Activated T-cell treated with anti-CD3 and anti-CD28 coated beads, Interleukin-2, amount 50 U/mL, for 72 hours (primary cell): ENCODE measurements at regions not wholly inside any gene's neighbourhood (a gene's known extent, or its start where the extent isn't known, plus 50 kb on each side); places are given as distances from the start of the nearest gene placed in this dataset.

ENCODE experiments used
- ATAC-seq, 2 donors: fragments of 150-1000 bp; cut with Tn5 transposase; replicated peaks in 1 of 2; 2 replicates each; pipeline ENCODE4 v1.10.0; 2021; ENCODE audit warnings: moderate library complexity in 2 of 2, mild to moderate bottlenecking in 1 of 2
- DNase-seq, 2 donors: peaks; one replicate each; pipeline ENCODE4 v3.0.0; 2021 to 2022; ENCODE audit warnings: mixed read lengths in 1 of 2
- H3K27ac Mint-ChIP-seq: one replicate; pipeline ENCODE4 v1.8.0; 2022; ENCODE audit warnings: mild to moderate bottlenecking, moderate library complexity, mixed read lengths
- H3K27me3 Mint-ChIP-seq: one replicate; pipeline ENCODE4 v1.8.0; 2022; ENCODE audit warnings: low read depth, mixed read lengths
- H3K36me3 Mint-ChIP-seq, 2 donors: one replicate each; pipeline ENCODE4 v1.8.0; 2022; ENCODE audit warnings: mixed read lengths in 2 of 2, mild to moderate bottlenecking in 1 of 2; ENCODE audit not compliant: insufficient read depth in 2 of 2
- H3K4me1 Mint-ChIP-seq: one replicate; pipeline ENCODE4 v1.8.0; 2022; ENCODE audit warnings: low read depth, mixed read lengths
- H3K4me3 Mint-ChIP-seq, 2 donors: one replicate each; pipeline ENCODE4 v1.8.0; 2022; ENCODE audit warnings: mild to moderate bottlenecking in 2 of 2, mixed read lengths in 2 of 2, moderate library complexity in 2 of 2
- H3K9me3 Mint-ChIP-seq, 2 donors: one replicate each; pipeline ENCODE4 v1.8.0; 2022; ENCODE audit warnings: mixed read lengths in 2 of 2

- H3K9me3 Mint-ChIP-seq: no peaks in the 10 kb centered on the region
- no peaks in the 10 kb centered on the region for H3K36me3 Mint-ChIP-seq
- DNase-seq: no peak
- no peak for ATAC-seq
- no peak overlapping the region for H3K4me3 Mint-ChIP-seq
- H3K27me3 Mint-ChIP-seq: peaks cover 5% of the 10 kb centered on the region
- no peak overlapping the region for H3K27ac Mint-ChIP-seq
- H3K4me1 Mint-ChIP-seq: no peaks in the 10 kb centered on the region
These were observed 146.5 kb downstream of the CCDC34 start for GRCh38 chr11:27216270-27217149.

- no peak overlapping the region for H3K4me3 Mint-ChIP-seq
- DNase-seq (no peak), ATAC-seq (no peak)
- H3K9me3 Mint-ChIP-seq: no peaks in the 10 kb centered on the region
- no peak overlapping the region for H3K27ac Mint-ChIP-seq
- no peaks in the 10 kb centered on the region for H3K36me3 Mint-ChIP-seq
- peaks cover 5% of the 10 kb centered on the region for H3K27me3 Mint-ChIP-seq
- no peaks in the 10 kb centered on the region for H3K4me1 Mint-ChIP-seq
These were observed 147.3 kb downstream of the CCDC34 start for GRCh38 chr11:27215471-27216269.

- Mint-ChIP-seq H3K36me3 (no peaks in the 10 kb centered on the region), H3K27ac (no peak overlapping the region), H3K27me3 (peaks cover 5% of the 10 kb centered on the region), H3K4me1 (no peaks in the 10 kb centered on the region), H3K4me3 (no peak overlapping the region), H3K9me3 (no peaks in the 10 kb centered on the region)
- ATAC-seq: no peak
- DNase-seq: no peak
These were observed 148.3 kb downstream of the CCDC34 start for GRCh38 chr11:27214713-27215112.

GRCh38 chr11:27213232-27213660, 149.8 kb downstream of the CCDC34 start:
- DNase-seq (no peak), ATAC-seq (peak in 1 of 2 donors; percentile 19)
- Mint-ChIP-seq H3K9me3 (no peaks in the 10 kb centered on the region), H3K4me3 (no peak overlapping the region), H3K27me3 (peaks cover 5% of the 10 kb centered on the region), H3K36me3 (no peaks in the 10 kb centered on the region), H3K4me1 (no peaks in the 10 kb centered on the region), H3K27ac (no peak overlapping the region)

- Mint-ChIP-seq H3K9me3 (no peaks in the 10 kb centered on the region), H3K27me3 (peaks cover 5% of the 10 kb centered on the region)
These were observed 150.7 kb downstream of the CCDC34 start for GRCh38 chr11:27212248-27212780.

GRCh38 chr11:27211370-27212127, 151.5 kb downstream of the CCDC34 start:
- Mint-ChIP-seq H3K4me1 (no peaks in the 10 kb centered on the region), H3K9me3 (no peaks in the 10 kb centered on the region), H3K27me3 (peaks cover 5% of the 10 kb centered on the region), H3K36me3 (no peaks in the 10 kb centered on the region), H3K4me3 (no peak overlapping the region), H3K27ac (no peak overlapping the region)
- ATAC-seq (no peak), DNase-seq (peak in 1 of 2 donors; percentile 6)

More at GRCh38 chr11:27212248-27212780, 150.7 kb downstream of the CCDC34 start:
- DNase-seq (no peak), ATAC-seq (no peak)
- Mint-ChIP-seq H3K36me3 (no peaks in the 10 kb centered on the region), H3K27ac (no peak overlapping the region), H3K4me1 (no peaks in the 10 kb centered on the region), H3K4me3 (no peak overlapping the region)

GRCh38 chr11:27210531-27210930, 152.5 kb downstream of the CCDC34 start:
- no peaks in the 10 kb centered on the region for H3K36me3 Mint-ChIP-seq
- H3K27me3 Mint-ChIP-seq: peaks cover 11% of the 10 kb centered on the region
- ATAC-seq: no peak
- no peaks in the 10 kb centered on the region for H3K9me3 Mint-ChIP-seq
- no peak overlapping the region for H3K4me3 Mint-ChIP-seq
- H3K4me1 Mint-ChIP-seq: no peaks in the 10 kb centered on the region
- no peak for DNase-seq
- no peak overlapping the region for H3K27ac Mint-ChIP-seq

- DNase-seq (no peak), ATAC-seq (peak in 1 of 2 donors; percentile 49)
- Mint-ChIP-seq H3K4me3 (no peak overlapping the region), H3K27ac (no peak overlapping the region), H3K4me1 (no peaks in the 10 kb centered on the region), H3K27me3 (peaks cover 12% of the 10 kb centered on the region), H3K9me3 (no peaks in the 10 kb centered on the region), H3K36me3 (no peaks in the 10 kb centered on the region)
These were observed 153.4 kb downstream of the CCDC34 start for GRCh38 chr11:27209562-27210005.

- Mint-ChIP-seq H3K9me3 (no peaks in the 10 kb centered on the region), H3K4me1 (no peaks in the 10 kb centered on the region), H3K36me3 (no peaks in the 10 kb centered on the region), H3K27me3 (peaks cover 12% of the 10 kb centered on the region), H3K27ac (no peak overlapping the region), H3K4me3 (no peak overlapping the region)
- no peak for ATAC-seq
- DNase-seq: no peak
These were observed 154.2 kb downstream of the CCDC34 start for GRCh38 chr11:27208846-27209245.

DNA sequence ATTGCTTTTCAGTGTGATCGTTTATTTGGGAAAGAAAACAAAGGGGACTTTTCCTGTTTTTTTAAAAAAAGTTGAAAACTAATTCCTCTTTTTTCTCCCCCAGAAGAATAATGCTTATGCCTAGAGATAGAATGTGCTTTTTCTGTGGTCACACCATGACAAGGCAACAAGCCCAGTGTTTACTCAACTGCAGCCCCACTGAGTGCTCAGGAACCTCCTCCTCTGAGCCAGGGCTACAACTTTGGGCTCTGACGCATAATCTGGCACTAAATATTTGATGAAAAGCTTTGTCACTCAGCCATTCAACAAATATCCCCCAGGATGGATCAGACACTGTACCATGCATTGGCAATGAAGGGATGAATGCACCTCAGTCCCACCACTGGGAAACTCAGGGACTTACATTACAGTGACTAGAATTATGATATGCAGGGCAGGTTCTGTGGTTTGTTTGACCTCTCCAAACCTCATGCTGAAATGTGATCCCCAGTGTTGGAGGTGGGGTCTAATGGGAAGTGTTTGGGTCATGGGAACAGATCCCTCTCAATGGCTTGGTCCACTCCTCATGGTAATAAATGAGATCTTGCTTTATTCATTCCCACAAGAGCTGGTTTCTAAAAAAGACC, 155.9 kb downstream of the CCDC34 start:
- H3K27ac Mint-ChIP-seq: no peak overlapping the region
- no peaks in the 10 kb centered on the region for H3K36me3 Mint-ChIP-seq
- H3K4me1 Mint-ChIP-seq: no peaks in the 10 kb centered on the region
- peaks cover 10% of the 10 kb centered on the region for H3K27me3 Mint-ChIP-seq
- H3K4me3 Mint-ChIP-seq: no peak overlapping the region
- DNase-seq (no peak), ATAC-seq (no peak)
- H3K9me3 Mint-ChIP-seq: no peaks in the 10 kb centered on the region

- no peak for DNase-seq
- peaks cover 7% of the 10 kb centered on the region for H3K27me3 Mint-ChIP-seq
- no peak overlapping the region for H3K4me3 Mint-ChIP-seq
- no peaks in the 10 kb centered on the region for H3K9me3 Mint-ChIP-seq
- no peak overlapping the region for H3K27ac Mint-ChIP-seq
- H3K4me1 Mint-ChIP-seq: no peaks in the 10 kb centered on the region
- H3K36me3 Mint-ChIP-seq: no peaks in the 10 kb centered on the region
- no peak for ATAC-seq
These were observed 157.0 kb downstream of the CCDC34 start for GRCh38 chr11:27205779-27206570.

- Mint-ChIP-seq H3K4me3 (no peak overlapping the region), H3K4me1 (no peaks in the 10 kb centered on the region), H3K27me3 (peaks cover 7% of the 10 kb centered on the region), H3K36me3 (no peaks in the 10 kb centered on the region), H3K9me3 (no peaks in the 10 kb centered on the region), H3K27ac (no peak overlapping the region)
- DNase-seq (no peak), ATAC-seq (no peak)
These were observed 157.8 kb downstream of the CCDC34 start for GRCh38 chr11:27205250-27205649.
